Fibroblast of mammary gland (primary cell): ENCODE measurements at regions not wholly inside any gene's neighbourhood (a gene's known extent, or its start where the extent isn't known, plus 50 kb on each side); places are given as distances from the start of the nearest gene placed in this dataset.

Source experiments
- DNase-seq: peaks from one replicate; pipeline ENCODE4 v3.0.0-alpha.2; 2010; ENCODE audit warnings: low read depth
- H3K4me3 ChIP-seq: 2 replicates; pipeline ENCODE4 v1.5.1; 2011; ENCODE audit warnings: low read depth, mild to moderate bottlenecking, low read length, moderate library complexity; ENCODE audit not compliant: control insufficient read depth
- CTCF ChIP-seq: conservative IDR thresholded peaks from 2 replicates; pipeline ENCODE4 v1.5.1; 2011; ENCODE audit warnings: low read depth, low read length, inconsistent platforms; ENCODE audit not compliant: control insufficient read depth, insufficient read depth

GRCh38 chr4:147303174-147303872 is 177.6 kb upstream of the EDNRA start:
- no peak for TF ChIP-seq CTCF
- H3K4me3 ChIP-seq, result no peak overlapping the region
- DNase-seq, result no peak

- no peak for DNase-seq
- no peak for TF ChIP-seq CTCF
- H3K4me3 ChIP-seq, result no peak overlapping the region
Measured at GRCh38 chr4:147303873-147304229, 177.0 kb upstream of the EDNRA start.

GRCh38 chr4:147307896-147308674 is 172.8 kb upstream of the EDNRA start:
- H3K4me3 ChIP-seq, result no peak overlapping the region
- no peak for DNase-seq
- TF ChIP-seq CTCF, result no peak

- DNase-seq, result no peak
- TF ChIP-seq CTCF, result no peak
- no peak overlapping the region for H3K4me3 ChIP-seq
Measured at GRCh38 chr4:147309434-147309833, 171.5 kb upstream of the EDNRA start.

GRCh38 chr4:147310312-147310711 is 170.6 kb upstream of the EDNRA start:
- DNase-seq, result no peak
- H3K4me3 ChIP-seq, result no peak overlapping the region
- TF ChIP-seq CTCF, result no peak

- DNase-seq, result no peak
- H3K4me3 ChIP-seq, result no peak overlapping the region
- TF ChIP-seq CTCF, result no peak
Measured at GRCh38 chr4:147311956-147312355, 168.9 kb upstream of the EDNRA start.
